HEK293T (cell line): ENCODE measurements at regions not wholly inside any gene's neighbourhood (a gene's known extent, or its start where the extent isn't known, plus 50 kb on each side); places are given as distances from the start of the nearest gene placed in this dataset.

Experiments
- CTCF ChIA-PET: fragments of 350-600 bp; formaldehyde crosslinking; extraction: SDS; loops from one replicate; lab custom pipeline; 2021; ENCODE audit warnings: antibody characterized with exemption, inconsistent platforms; lab: Yijun Ruan, JAX
- POLR2A ChIA-PET: fragments of 350-600 bp; formaldehyde crosslinking; extraction: SDS; loops from one replicate; lab custom pipeline; 2020; ENCODE audit warnings: antibody characterized with exemption, inconsistent platforms; lab: Yijun Ruan, JAX
- DNase-seq: peaks from one replicate; pipeline ENCODE4 v3.0.0; 2012; ENCODE audit warnings: mixed read lengths; ENCODE audit errors: extremely low spot score
- ARNT ChIP-seq: fragments of 450-650 bp; IDR thresholded peaks from 2 replicates; pipeline ENCODE4 v1.6.1; 2017; ENCODE audit warnings: mild to moderate bottlenecking
- BHLHE40 ChIP-seq: fragments of 450-650 bp; IDR thresholded peaks from 2 replicates; pipeline ENCODE4 v1.6.1; 2016; ENCODE audit warnings: mild to moderate bottlenecking, moderate library complexity, borderline replicate concordance
- CTBP1 ChIP-seq: fragments of 450-650 bp; IDR thresholded peaks from 2 replicates; pipeline ENCODE4 v1.6.1; 2016; ENCODE audit warnings: borderline replicate concordance
- ELF4 ChIP-seq: fragments of 450-650 bp; IDR thresholded peaks from 2 replicates; pipeline ENCODE4 v1.6.1; 2017; ENCODE audit warnings: antibody characterized with exemption
- FOXA1 ChIP-seq: fragments of 450-650 bp; IDR thresholded peaks from 2 replicates; pipeline ENCODE4 v1.6.1; 2016; ENCODE audit warnings: mild to moderate bottlenecking
- FOXK2 ChIP-seq: fragments of 450-650 bp; IDR thresholded peaks from 2 replicates; pipeline ENCODE4 v1.6.1; 2016; ENCODE audit warnings: mild to moderate bottlenecking
- FOXM1 ChIP-seq: fragments of 450-650 bp; IDR thresholded peaks from 2 replicates; pipeline ENCODE4 v1.6.1; 2017; ENCODE audit warnings: mild to moderate bottlenecking, borderline replicate concordance
- HDGF ChIP-seq: fragments of 450-650 bp; IDR thresholded peaks from 2 replicates; pipeline ENCODE4 v1.6.1; 2017; ENCODE audit warnings: antibody characterized with exemption, borderline replicate concordance
- L3MBTL2 ChIP-seq: fragments of 450-650 bp; conservative IDR thresholded peaks from 2 replicates; pipeline ENCODE4 v1.6.1; 2016; ENCODE audit warnings: mild to moderate bottlenecking
- LEF1 ChIP-seq: fragments of 450-650 bp; IDR thresholded peaks from 2 replicates; pipeline ENCODE4 v1.6.1; 2017; ENCODE audit warnings: mild to moderate bottlenecking, borderline replicate concordance
- NFRKB ChIP-seq: fragments of 450-650 bp; IDR thresholded peaks from 2 replicates; pipeline ENCODE4 v1.6.1; 2016; ENCODE audit warnings: mild to moderate bottlenecking, moderate library complexity
- SP1 ChIP-seq: fragments of 450-650 bp; IDR thresholded peaks from 2 replicates; pipeline ENCODE4 v1.6.1; 2017
- SUZ12 ChIP-seq: fragments of 450-650 bp; IDR thresholded peaks from 2 replicates; pipeline ENCODE4 v1.6.1; 2016; ENCODE audit warnings: mild to moderate bottlenecking
- TARDBP ChIP-seq: fragments of 450-650 bp; IDR thresholded peaks from 2 replicates; pipeline ENCODE4 v1.6.1; 2016
- ZNF384 ChIP-seq: fragments of 450-650 bp; IDR thresholded peaks from 2 replicates; pipeline ENCODE4 v1.6.1; 2016
- TF ChIP-seq, protein P1 (sequence below): fragments of 450-650 bp; IDR thresholded peaks from 2 replicates; pipeline ENCODE4 v1.6.1; 2016

DNA sequence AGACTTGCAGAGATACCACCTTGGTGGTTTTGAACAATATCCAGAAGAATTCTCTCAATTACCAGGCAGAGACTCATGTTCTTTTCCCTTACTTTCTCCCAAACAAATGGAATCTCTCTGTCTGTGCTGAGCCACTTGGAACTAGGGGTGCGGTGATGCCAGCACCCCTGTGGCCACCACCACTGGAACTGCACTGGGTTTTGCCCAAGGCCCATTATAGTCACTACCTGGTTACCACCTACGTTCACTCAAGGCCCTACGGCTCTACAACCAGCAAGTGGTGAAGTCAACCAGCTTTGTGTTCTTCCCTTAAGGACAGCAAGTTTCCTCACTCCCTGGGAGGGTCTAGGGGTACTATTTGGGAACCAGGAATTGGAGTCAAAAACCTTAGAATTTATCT, 1183.7 kb downstream of the FSTL5 start:
- POLR2A ChIA-PET = no interaction called here
- no peak for DNase-seq
- CTCF ChIA-PET = no interaction called here
- TF ChIP-seq ELF4 (no peak), TARDBP (no peak), SP1 (no peak), L3MBTL2 (no peak), BHLHE40 (no peak), NFRKB (no peak), SUZ12 (no peak), ARNT (no peak)

DNA sequence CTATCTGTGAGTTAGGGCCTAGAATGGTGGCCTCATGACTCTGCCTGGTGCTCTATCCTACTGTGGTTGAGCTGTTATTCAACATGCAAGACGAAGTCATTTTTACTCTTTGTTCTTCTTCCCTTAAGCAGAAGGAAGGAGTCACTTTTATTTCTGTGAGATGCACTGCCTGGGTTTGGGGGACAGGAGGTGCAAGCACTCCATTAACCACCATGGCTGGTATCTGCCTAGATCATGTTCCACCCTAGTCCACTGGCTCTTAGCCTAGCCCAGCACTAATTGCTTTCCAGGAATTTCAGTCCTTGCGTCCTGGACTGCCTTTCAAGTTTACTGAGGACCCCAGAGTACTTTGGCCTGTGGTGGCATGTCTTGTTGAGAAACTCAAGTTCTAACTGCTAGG, 1182.7 kb downstream of the FSTL5 start:
- DNase-seq = no peak
- ChIA-PET POLR2A (no interaction called here), CTCF (no interaction called here)
- TF ChIP-seq LEF1 (no peak), CTBP1 (no peak), SUZ12 (no peak), L3MBTL2 (no peak), ARNT (no peak), FOXA1 (no peak), ZNF384 (no peak), TARDBP (no peak), BHLHE40 (no peak), NFRKB (no peak), SP1 (no peak), FOXM1 (no peak), HDGF (no peak), ELF4 (no peak), FOXK2 (no peak)
- TF ChIP-seq, protein P1, sequence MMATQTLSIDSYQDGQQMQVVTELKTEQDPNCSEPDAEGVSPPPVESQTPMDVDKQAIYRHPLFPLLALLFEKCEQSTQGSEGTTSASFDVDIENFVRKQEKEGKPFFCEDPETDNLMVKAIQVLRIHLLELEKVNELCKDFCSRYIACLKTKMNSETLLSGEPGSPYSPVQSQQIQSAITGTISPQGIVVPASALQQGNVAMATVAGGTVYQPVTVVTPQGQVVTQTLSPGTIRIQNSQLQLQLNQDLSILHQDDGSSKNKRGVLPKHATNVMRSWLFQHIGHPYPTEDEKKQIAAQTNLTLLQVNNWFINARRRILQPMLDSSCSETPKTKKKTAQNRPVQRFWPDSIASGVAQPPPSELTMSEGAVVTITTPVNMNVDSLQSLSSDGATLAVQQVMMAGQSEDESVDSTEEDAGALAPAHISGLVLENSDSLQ = no peak

DNA sequence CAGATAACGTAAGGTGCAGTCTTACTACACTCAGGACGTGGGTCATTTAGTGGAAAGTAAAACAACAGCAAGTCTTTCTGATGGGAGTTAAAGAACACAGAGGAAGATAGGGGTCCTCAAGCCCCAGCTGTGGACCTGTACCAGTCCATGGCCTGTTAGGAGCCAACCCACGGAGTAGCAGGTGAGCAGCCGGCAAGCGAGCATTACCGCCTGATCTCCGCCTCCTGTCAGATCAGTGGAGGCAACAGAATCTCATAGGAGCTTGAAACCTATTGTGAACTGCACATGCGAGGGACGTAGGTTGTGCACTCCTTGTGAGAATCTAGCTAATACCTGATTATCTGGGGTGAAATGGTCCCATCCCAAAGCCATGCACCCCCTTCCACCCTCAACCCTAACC, 1180.8 kb downstream of the FSTL5 start:
- TF ChIP-seq NFRKB = no peak

DNA sequence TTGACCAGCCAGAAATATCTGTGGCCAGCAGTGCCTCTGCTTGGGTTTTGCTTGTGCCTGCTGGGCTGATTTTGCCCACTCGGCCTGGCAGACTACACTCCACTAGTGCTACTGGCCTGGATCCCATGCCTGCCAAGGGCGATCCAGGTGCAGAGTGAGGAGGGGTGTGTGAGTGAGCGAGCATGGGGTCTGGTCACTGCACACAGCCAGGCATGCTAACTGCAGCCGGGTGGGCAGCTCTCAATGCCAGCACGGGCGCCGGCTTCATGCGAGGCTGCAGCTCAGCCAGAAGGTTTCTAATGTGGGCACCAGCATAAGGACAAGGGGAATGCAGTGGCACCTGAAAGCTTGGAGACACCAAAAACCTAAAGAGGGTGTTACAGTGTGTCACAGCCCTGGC, 1161.4 kb downstream of the FSTL5 start:
- POLR2A ChIA-PET = no interaction called here
- CTCF ChIA-PET = no interaction called here
- TF ChIP-seq FOXA1 (no peak), ARNT (no peak), FOXM1 (no peak), ELF4 (no peak), SP1 (no peak), LEF1 (no peak), NFRKB (no peak)
- TF ChIP-seq, protein P1 = no peak
- no peak for DNase-seq

More for the DNA sequence above, 1180.8 kb downstream of the FSTL5 start:
- ChIA-PET POLR2A (no interaction called here), CTCF (interaction anchor here (0.6 kb wide), 1 partner anchor 900 kb away, joined by 3 read pairs; no protein-coding TSS in a partner anchor)
- no peak for DNase-seq

DNA sequence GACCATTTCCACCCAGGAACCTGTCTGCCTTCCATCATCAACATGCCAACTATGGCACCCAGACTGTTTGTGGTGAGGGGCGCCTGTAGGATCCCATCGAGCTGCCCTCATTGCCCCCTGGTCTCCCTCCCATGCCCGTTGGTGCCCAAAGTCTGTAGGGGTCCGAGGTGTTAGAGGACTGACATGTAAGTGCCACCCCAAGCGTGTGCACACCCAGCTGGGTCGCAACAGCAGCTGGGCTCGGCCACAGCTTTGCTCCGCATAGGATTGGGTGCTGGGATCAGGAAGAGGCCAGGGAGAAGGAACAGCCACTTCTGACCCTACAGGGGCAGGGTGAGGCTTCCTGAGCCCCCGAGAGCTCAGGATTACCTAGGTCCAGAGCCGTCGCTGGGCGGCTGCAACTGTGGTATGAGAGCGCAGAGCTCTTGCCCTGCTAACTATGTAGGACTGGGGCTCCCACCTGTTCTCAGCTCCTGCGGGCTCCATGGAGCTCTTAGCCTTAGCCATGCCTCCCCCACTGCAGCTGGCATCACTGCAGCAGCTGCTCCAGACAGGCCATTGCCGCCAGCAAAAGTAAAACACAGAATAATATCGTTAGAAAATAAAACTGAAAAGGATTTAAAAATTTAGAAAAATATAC, 1160.3 kb downstream of the FSTL5 start:
- POLR2A ChIA-PET = no interaction called here
- CTCF ChIA-PET = no interaction called here
- DNase-seq = no peak
- TF ChIP-seq ARNT (no peak), LEF1 (no peak), TARDBP (no peak), CTBP1 (no peak), FOXM1 (no peak), SUZ12 (no peak), HDGF (no peak), ELF4 (no peak), L3MBTL2 (no peak), SP1 (no peak), FOXA1 (no peak), NFRKB (no peak), BHLHE40 (no peak), FOXK2 (no peak), ZNF384 (no peak)
- TF ChIP-seq, protein P1 = no peak

DNA sequence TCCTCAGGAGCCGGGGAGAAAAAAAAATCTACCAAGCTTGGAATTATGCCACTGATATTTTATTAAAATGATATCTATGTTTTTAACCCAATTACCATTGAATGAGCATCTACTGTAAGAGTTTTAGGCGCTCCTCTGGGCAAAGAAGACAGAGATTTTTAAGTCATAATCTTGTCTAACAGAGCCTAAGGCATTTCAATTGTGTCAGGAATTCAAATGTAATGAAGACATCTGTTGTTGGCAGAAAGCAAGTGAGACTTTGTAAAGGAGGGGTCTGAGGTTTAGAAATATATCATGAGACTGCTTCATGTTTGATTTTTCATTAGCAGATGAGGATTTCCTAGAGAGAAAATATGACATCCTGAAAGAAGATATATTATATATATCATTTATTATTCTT, 1158.1 kb downstream of the FSTL5 start:
- TF ChIP-seq FOXA1 = no peak
- TF ChIP-seq, protein P1 = no peak
- TF ChIP-seq HDGF = no peak
- no peak for TF ChIP-seq ELF4
- TF ChIP-seq SP1 = no peak
- CTCF ChIA-PET = no interaction called here
- POLR2A ChIA-PET = no interaction called here
- no peak for DNase-seq
